HG03139 (cell line): ENCODE measurements at regions not wholly inside any gene's neighbourhood (a gene's known extent, or its start where the extent isn't known, plus 50 kb on each side); places are given as distances from the start of the nearest gene placed in this dataset.

Experiments
- ATAC-seq: cut with Tn5 transposase; IDR thresholded peaks from one replicate; pipeline ENCODE4 v1.9.1; 2021; ENCODE audit not compliant: unreplicated experiment

DNA sequence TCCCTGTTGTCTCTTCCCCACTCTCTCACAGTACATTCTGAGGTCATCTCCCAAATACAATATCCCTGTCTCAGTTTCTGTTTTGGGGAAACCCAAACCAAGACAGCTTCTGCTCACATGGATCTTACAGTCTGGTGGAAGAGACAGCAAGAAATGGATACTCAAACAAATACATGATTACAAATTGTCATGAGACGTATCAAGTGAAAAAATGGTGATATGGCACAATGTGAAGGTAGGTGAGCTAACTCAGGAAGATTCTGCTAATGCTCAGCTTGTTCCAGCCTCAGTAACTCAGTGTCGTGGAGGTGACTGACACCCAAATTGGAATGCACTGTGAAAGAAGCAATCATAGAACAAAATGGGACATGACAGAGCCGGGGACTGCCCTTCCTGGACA lies 68.3 kb downstream of the CHST1 start:
- ATAC-seq = no peak

DNA sequence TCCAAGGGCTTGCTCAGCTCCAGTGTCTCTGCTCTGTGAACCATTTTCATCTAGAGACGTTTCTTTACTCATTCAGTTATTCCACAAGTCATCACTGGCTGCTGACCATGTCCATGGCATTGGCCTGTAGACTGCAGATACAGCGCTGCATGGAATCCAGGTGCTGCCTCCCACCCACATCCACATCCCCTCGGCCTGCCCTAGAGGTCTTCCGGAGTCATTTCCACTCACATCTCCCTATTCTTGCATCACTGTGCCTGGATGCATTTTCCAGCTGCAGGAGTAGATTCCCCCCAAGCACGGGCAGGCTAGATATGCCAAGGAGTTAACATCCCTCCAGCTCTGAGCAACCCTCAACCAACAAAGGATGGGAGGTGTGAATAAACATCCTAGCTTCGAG lies 68.9 kb downstream of the CHST1 start:
- no peak for ATAC-seq

DNA sequence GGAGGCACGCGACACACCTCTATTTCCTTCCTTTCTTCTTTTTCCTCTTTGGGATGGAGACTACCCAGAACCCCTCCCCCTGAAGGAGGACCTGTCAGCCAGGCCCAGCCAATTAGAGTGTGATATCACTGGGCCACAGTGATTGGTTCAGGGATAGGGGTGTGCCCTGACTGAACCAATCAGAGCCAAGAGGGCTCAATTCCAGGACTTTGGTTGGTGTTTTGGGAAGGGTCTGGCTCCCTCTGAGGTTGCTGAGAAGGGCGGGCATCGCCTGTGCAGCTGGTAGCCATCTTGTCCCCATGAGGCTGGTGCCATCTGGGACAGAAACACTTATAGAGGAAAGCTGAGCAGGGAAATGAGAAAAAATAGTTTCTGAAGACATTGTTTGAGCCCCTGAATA lies 71.4 kb downstream of the CHST1 start:
- ATAC-seq = no peak

DNA sequence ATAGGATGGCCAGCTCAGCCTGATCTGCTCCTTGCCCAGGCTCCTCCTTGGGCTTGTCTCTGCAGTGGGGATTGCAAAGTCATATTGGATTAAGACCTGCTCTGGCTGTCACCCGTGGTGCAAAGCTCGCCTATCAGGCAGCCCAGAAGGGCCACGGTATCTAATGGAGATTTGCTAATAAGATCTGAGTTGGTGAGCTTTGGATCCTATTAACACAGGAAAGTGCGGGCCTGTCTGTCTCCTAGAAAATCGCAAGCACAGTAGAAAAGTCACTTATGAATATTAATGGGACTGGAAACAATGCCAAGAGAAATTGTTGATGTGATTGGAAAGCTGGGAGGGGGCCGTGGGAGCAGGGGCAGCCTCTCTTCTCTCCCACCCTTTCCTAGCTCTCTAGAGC lies 72.8 kb downstream of the CHST1 start:
- ATAC-seq = no peak

DNA sequence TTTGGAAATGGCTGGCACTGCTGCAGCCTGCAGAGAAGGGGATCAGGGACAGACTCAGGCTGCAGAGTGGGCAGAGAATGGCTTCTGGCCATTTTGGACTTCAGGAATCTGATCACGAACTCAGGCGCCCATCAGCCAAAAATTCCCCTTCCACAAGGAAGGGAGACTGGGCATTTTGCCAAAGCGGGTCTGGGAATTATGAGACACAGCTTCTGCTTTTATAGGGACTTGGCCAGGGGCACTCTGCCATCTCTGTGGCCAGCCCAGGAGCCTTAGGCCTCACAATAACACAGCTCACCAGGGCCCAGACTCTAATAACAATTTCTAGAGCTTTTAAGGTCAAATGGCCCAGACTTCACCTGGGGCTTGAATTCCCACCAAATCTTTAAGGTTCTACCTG lies 74.7 kb downstream of the CHST1 start:
- ATAC-seq = no peak

DNA sequence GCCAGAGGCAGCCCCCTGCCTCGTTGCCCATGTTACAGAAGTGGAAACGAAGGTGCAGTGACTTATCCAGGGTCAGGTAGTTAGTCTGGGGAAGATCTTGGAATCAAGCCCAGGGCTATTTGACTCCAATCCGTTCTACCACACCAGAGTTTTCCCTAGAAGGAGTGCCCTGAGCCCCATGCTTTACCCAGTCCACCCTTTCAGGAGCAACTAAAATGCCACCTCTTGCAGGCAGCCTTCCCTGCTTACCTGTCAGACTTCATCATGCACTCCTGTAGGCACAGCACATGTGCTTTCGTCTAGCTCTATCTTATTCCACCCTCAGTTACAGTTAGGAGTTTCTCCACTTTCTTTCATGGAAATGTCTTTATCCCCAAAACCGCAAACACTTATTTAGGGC lies 80.2 kb downstream of the CHST1 start:
- ATAC-seq = no peak

DNA sequence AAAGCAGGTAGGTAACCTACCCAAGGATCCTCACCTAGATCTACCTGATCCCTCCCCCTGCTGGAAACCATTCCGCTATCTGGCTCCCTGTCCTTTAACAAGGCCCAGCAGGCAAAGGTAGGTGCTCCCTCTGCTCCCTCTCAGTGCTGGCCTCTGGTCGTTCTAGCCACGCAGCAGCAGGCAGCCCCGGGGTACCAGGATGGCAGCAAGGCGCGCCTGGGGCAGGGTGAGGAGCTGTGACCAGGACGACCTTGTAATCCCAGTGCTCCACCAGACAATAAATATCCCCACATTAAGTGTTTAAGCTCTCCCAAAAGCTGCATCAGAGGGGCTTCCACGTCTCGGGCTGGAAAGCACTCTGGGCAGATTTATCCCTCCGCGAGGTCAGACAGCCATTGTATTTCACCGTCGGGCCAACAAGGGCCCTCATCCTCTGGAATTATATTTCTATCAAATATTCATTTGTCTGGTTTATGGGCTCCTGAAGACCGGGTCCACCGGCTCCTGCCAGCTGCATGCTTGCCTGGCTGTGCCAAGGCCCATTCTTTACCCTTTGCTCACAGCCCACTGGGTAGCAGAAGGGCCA lies 81.3 kb downstream of the CHST1 start:
- ATAC-seq = no peak

DNA sequence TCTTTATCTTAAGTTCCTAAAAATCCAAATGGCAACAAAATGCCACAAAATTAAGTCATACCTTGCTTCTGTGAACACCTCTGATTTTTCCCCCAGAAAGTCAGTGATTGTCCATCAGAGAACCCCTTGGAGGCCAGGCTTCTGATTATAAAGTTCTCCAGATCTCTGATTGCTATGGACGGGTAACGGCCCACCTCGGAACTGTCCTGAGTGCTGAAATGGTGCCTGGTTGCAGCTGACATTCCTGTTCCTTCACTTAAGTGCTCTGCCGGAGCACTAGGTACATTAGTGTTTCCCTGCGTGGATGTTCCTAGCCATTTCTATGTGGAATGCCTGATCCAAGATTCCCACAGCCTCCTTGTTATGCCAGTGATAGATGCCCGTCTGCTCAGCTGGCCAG lies 85.0 kb downstream of the CHST1 start:
- ATAC-seq = no peak

DNA sequence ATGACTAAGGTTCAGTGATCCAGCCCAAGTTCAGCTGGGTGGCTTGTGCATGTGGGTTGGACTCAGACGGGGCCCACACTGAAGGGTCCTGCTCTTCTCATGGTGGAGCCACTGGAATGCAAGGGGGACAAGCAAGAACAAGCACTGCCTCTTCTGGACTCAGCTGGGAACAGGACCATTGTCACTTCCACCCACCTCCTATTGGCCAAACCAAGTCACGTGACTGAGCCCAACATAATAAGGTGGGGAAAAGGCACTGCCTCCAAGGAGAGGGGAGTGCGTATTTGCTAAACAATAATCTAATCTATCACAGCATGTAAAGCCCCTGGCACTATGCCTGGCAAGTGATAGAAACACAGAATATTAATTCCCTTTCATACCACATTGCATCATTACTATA lies 87.1 kb downstream of the CHST1 start:
- ATAC-seq = no peak

DNA sequence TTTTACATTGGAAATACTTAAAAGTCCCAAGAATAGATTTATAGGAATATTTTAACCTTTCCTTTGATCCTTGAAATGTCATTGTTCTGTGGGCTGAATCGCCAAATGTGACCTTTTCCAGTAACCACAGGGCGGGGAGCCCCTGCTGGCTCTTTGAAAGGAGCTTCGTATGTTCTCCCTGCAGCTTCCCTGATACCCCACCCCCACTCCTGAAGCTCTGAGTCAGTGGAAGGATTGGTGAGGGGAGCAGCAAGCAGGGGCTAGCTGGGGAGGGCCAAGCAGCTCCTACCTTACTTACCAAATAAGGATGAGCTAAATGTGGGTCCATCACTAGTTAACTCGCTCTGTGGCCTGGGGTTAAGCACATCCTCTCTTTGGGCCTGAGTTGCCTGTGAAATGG lies 87.7 kb downstream of the CHST1 start:
- ATAC-seq = no peak

DNA sequence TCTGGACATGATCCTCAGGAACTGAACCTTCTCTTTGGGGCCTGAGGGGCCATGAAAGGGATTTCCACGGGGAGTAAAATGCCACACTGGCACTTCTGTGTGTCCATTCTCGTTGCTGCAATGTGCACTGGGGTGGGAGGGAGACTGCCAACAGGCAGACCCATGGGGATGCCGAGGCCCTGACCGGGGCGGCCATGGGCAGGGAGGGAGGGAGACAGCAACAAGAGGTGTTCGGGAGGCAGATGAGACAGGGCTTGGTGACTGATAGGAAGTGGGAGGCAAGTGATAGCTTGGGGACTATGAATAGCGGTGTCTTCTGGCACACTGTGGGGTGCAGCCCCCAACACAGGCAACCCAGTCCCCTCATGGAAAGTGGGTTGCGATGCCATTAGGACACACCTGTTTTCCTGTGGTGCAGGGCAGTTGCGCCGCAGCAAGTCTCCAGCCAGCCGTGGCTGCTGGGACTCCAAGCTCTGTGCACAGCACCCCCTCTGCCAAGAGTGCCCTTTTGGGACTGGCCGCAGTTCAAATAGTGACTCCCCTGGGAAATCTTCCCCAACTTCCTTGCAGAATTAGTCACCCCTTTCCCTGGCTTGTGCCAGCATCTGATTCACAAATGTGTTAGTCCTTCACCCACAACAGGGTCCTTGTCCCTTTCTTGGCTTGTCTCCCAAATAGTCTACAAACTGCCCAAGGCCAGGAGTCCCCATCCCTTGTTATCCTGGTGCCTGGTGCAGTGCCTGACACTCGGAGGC lies 88.8 kb downstream of the CHST1 start:
- no peak for ATAC-seq

DNA sequence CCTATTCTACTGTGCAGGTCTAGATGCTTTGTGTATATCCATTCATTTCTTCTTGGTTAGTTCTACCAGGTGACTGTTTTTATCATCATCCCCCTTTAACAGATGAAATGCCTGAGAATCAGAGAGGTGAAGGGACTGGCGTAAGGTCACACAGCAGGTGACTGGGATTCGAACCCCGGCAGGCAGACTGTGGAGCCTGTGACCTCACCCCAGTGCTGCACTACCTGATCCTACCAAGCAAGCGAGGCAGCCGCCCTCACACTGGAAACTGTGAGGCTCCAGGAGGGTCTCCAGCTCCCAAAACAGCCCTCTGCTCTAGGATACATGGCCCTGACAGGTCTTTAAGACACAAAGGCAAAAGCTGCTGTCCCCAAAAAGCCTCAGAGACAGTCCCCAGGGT lies 91.7 kb downstream of the CHST1 start:
- ATAC-seq = no peak

DNA sequence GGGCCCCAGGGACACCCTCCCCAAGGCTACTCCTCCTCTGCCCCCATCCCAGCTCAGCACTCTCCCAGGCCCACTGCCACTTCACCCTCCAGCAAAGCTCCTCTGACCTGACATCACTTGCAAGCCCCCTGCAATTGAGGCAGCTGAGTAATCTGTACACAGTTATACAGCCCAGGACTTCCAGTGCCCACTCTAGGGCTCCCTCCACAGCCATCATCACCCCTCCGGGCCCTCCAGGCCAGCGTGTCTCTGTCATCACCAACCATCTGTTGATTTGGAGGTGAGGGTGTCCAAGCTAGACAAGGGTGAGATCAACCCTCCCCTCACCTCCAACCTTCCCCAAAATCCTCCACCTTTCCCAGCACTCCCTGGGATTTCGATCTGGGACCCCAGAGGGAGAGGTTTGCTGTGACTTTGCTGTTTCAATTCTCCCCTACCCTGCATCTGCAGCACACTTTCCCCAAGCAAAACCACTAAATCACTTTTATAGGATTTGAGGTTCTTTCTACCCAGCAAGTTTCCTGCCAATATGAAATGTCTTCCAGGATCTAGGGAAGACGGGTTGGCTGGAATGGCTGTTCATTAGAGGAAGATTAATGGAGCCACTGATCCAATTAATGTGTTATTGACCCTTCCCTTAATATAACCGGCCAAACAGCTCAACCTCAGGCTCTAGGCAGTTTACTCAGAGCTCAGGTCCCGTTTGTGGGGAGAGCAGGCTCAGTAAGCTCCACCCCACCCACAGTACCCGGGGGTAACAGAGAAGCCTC lies 92.9 kb downstream of the CHST1 start:
- no peak for ATAC-seq

DNA sequence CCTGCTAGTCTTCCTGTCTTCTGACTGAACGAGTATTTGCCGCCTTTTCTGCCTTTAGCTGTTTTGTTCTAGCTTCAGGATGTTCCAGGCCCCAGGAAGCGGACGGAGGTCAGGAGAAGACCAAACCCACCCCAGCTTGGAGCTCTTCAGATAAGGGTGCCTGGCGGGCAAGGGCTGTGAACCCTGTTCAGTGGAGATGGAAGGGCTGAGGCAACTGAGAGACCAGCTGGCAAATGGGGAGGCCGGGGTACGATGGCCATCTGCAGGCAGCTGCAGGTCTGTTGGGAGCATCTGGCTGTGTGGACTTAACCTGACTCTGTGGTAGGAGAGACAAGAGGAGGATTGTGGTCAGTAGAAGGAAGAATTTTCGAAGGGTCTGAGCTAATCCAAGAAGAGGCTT lies 95.6 kb downstream of the CHST1 start:
- ATAC-seq = no peak

DNA sequence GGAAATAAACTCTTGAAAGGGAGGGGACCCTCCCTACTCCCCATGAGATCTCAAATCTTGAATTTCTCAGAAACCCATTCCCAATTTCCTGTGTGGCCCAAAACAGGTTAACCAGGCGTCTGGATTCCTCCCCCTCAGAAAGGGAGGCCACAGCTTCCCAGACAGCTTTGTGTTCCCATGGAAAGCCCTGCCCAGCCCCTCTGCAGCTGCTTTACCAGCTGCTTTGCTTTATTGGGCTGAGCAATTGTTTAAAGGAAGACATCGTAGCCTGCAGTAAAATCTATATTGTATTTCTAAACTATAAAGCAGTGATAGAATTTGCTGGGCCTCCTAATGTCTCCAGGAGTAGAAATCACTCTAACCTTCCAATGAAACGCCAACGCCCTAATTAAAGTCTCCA lies 97.4 kb downstream of the CHST1 start:
- no peak for ATAC-seq

DNA sequence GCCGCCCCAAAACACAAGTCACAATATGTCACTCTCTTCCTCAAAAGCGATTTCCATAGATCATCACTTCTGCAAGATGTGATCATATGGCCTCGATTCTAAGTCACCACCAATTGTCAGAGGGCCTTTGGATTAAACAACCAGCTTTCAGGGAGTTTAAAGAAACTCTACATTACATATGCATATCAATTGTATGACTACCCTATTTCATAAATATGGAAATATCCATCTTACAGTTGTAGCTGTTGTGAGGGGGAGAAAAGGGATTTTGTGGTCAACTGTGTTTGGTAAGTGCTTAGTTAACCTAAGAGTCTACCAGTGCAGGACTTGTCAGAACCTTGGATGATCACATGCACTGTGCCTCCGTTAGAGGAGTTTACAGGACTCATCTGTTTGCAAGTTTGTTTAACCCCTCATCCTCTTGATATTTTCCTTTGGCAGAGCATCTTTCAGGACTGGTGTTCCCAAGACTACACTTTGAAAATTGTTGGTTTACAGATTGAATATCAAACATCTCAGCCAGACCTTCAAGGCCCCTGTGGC lies 99.9 kb downstream of the CHST1 start:
- ATAC-seq = no peak

DNA sequence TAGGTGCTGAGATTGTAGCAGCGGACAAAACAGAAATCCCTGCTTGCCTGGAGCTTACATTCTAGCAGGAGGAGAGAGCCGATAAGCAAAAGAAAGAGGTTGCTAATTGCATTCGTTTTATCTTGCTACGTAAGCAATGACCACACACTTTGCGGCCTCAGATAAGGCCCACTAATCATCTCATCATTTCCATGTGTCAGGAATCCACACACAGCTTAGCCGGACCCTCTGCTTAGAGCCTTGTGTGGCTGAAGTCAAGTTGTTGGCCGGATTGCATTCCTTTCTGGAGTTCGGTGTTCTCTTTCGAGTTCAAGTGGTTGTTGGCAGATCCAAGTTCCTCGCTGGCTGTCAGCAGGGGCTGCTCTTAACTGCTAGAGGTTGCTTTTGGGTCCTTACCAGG lies 101.6 kb downstream of the CHST1 start:
- no peak for ATAC-seq

DNA sequence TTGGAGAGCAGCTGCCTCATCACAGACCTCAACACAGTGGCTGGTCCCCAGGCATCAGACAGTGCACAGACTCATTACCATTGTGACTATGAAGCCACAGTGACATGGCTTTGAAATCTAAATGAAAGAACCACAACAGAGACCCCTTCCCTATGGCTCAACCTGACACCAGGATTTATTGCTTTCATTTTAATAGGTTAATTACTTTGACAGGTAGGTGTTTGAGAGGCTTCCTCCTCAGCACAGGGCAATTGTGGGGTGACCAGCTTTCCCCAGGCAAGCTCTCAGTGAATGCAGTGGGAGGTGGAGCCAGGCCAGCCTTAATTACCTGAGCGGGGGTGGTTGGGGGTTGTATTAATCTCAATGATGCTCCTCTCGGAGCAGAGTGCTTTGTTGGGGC lies 102.3 kb downstream of the CHST1 start:
- ATAC-seq = no peak

DNA sequence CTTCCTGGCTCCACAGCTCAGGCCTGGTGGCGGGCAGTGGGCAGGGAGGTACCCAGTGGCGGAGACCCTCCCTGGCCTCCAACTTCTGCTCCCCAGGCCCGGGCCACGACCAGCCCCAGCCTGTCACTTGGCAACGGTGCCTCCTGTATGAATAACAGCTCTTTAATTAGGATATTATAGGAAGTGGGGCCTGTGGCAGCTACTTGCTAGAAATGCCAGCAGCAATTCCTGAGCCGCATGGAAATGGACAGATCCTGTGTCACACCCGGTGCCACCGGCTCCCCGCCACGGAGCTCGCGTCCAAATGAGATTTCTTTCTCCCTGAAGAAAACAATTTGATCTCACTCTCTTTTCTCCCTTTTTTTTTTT lies 104.5 kb downstream of the CHST1 start:
- ATAC-seq = no peak

DNA sequence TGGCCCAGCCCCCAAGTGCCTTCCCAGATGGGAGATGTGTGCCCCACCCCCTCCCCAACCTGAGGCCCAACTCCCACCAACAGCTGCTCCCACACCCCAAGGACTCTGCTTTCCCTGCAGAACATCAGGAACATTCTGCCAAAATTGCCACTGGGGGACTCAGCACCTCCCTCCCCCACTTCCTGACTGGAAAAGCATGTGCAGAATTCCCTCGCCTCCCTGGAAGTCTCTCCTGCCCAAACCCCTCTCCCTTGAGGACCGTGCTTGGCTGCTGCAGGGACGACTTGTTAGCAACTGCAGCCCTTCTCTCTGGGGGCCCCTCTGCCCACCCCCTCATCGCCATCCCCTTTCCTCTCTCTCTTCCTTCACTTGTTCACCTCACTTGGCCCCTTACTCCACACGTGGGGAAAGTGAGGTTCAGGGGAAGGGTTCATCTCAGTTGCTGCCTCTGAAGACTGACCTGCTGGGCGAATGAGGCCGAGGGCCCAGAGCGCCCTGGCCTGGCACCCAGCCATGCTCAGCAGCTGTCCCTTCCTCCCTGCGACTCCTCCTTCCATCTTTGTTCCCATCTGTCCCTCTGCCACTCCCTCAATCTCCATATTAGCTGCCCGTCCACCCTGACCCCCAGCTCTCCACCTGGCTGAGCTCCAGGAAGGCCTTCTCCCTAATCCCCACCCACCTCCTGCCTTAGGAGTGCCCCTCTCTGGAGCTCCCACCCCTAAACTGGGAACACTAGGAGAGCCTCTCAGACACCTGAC lies 105.1 kb downstream of the CHST1 start:
- ATAC-seq = no peak
